OCI-M2 (cell line): ENCODE measurements at regions not wholly inside any gene's neighbourhood (a gene's known extent, or its start where the extent isn't known, plus 50 kb on each side); places are given as distances from the start of the nearest gene placed in this dataset.

Experiments used
- DNase-seq: peaks from one replicate; lab custom pipeline; 2025; ENCODE audit not compliant: unreplicated experiment; lab: John Stamatoyannopoulos, UW

DNA sequence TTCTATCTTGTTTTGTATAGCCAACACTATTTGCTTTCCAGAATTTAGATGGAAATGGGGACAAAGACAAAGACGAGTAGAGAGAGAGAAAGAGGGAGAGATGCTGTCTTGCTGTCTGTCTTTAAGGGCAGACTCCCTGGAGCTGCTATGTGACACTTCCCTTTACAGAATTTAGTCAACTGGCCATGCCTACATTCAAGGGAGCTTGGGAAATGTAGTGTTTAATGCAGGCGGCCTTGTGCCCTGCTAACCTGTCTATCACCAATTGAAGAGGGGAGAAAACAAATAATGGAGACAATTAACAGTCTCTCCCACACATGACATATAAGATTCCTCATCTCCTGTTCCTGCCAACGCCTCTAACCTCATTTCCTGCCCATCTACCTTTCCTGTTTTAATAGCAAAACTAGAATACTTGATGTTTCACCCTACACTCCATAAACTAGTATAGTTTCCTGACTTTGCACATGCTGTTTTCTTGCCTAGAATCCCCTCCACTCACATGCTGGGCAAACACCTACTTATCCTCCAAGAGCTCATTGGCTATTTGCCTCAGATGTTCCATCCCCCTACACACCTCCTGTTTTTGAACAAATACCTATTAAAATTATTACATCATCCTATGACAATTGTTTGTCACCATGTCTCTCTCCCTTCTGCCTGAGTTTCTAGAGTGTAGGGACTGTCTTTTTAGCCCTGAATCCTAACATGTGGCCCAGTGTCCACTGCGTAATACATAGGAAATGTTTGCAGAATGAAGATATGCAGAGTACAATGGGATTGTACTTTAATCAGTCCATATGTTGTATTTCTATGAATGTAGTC, 117.2 kb downstream of the SLC25A24 start:
- no peak for DNase-seq

DNA sequence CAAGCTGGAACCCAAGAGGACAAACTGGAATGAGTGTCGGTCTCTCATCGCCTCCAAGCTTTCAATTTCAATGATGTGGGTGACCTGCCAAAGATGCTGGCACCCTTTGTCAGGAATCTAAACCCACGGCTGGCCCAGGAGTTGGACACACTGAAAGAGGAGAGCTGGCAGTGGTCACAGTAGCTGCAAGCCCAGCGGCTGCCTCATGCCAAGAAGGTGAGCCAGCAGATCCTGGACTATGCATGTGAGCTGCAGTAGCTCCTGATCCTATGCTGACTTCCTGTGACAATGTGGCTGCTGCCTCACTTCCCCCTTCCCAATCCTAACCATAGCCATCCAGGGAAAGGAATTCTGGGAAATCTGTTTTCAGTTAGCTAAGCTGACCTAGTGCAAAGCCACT, 117.0 kb upstream of the VAV3 start:
- no peak for DNase-seq

GRCh38 chr1:108080448-108080847, 115.5 kb upstream of the VAV3 start:
- no peak for DNase-seq

DNA sequence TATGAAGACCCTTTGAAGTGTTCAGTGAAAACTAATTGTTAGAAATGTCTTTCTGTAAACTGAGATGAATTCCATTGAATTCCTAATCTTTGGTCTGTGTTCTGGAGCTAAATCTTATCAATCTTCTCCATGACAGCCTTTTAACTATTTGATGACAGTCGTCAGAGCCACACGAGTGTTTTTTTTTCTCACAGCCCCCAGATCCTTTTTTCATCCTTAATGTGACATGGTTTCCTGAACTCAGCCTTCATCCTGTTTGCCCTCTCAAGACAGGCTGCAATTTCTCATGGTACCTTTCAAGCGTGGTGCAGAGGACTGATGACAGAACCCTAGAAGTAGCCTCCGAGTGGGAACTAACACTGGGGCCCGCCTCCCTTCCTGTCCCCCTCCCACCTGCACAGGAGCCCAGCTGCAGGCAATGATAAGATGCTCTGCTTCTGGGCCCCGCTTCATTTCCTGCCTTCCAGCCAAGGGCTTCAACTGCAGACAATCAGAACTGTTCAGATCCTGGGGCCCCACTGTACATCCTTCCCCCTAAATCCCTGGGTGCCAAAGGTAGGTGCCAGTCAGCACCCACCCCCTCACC, 114.6 kb upstream of the VAV3 start:
- peak; percentile 49 for DNase-seq

- no peak for DNase-seq
Observed at GRCh38 chr1:108077991-108078390, 113.0 kb upstream of the VAV3 start.

DNA sequence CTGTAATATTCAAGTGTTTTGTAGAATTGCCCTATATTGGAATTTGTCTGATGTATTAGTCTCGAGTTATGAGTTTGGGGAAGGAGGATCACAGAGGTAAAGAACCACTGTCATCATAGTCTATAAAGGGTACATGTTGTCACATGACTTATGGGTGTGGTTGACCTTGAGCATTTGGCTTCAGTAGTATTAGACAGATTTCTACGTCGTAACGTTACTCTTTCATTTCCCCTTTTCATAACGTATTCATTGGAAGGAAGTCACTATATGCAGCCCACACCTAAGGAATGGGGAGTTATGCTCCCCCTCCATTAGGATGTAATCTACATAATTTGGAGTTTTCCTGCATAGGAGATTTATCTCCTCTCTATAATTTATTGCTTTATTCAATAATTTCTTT, 110.1 kb upstream of the VAV3 start:
- no peak for DNase-seq

DNA sequence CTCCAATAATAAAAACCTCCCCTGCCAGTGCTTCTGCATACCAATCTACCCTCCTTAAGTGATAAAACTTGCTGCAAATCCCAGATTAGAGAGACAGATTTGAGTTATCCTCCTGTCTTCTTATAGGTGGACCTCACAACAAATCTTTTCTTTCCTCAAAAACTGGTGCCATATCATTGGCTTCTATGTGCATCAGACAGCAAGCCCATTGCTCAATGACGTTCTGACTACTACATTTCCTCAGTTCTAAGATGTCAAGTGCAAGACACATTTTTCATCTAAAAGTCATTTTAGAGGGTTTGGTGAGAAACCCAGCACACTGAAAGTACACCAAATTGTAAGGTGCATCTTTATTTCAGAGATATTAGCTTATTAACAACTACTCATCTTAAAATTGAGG, 107.8 kb upstream of the VAV3 start:
- DNase-seq: no peak

DNA sequence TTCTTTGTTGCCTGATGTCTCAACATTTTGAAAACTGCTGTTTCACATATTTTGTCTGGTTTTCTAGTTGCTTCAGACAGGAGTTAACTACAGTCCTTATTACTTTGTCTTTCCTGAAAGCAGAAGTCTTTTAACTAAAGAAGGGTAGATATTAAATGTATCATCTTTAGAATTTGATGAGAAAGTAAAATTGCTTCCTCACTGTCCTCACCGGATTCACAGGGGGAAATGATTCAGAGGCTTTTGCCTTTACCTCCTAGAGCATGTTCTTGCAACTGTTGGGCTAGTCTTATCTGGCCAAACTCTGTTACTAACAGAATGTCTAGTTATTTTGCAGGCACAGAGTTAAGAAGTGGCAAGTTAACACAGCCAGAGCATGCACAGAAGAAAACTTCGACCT, 107.2 kb upstream of the VAV3 start:
- no peak for DNase-seq

- no peak for DNase-seq
Observed at GRCh38 chr1:108071601-108072000, 106.6 kb upstream of the VAV3 start.

- DNase-seq: no peak
Observed at GRCh38 chr1:108070662-108071061, 105.7 kb upstream of the VAV3 start.

DNA sequence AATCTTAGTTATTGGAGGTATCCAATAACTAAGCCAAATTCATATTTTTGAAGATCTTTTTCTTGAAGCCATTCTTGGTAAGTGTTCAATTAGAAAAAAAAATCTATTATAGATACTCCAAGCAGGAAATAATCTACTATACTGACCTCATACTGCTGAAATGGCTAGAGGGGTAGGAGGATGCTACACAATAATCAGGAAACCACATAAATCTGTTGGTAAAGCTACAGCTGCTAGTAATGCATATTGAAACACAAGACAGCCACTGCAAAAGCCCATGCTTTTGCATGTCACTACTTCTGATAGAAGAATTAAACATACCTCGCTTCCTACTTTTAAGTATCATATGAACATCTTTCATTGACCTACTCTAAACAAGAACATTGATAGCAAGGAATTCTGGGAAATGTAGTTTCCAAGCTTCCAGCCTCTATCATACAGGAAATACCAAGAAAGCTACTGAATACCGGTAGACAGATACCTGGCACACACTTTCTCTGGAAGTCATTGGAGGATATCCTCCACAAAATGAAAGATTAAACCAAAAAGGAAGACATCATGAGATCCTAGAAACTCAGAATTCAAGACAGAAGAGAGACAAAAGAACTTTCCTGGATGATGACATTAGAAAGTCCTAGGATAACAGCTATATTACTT, 103.0 kb upstream of the VAV3 start:
- DNase-seq: no peak

- no peak for DNase-seq
Observed at GRCh38 chr1:108066808-108067207, 101.8 kb upstream of the VAV3 start.

DNA sequence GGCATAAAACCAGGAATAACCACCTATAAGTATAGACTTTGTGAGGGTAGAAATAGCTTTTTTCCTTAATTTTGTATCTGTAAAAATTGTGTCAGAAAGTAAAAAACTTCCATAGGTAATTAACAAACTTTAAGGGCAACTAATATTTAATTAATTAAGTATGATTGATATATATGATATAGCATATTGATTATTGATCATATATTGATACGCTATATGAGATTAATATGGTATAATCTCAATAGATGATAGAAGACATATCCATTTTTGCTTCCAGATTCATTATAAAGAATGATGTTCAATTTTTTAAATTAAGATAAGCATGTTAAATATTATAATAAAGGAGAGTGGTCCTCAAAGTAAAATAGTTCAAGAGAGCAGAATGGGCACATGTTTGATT, 99.3 kb upstream of the VAV3 start:
- no peak for DNase-seq

- no peak for DNase-seq
Observed at GRCh38 chr1:108063703-108064102, 98.7 kb upstream of the VAV3 start.

DNA sequence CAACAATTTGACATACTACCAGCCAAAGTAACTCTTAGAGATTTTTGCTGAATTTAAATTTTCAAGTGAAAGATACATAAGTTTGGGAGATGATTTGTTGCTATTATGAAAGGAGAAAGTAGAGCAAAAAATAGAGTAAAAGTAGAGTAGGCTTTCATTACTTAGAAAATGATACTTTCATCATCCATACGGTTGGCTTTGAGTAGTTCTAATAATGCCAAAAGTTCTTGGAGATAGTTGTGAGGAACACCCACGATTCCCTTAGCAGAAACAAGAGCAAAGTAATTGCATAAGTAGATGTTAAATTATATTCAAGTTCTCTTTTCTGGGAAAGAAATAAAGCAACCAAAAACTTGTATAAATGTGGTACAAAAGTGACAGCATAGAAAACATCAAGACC, 95.0 kb upstream of the VAV3 start:
- DNase-seq: no peak

GRCh38 chr1:108057541-108057940, 92.6 kb upstream of the VAV3 start:
- DNase-seq: no peak

DNA sequence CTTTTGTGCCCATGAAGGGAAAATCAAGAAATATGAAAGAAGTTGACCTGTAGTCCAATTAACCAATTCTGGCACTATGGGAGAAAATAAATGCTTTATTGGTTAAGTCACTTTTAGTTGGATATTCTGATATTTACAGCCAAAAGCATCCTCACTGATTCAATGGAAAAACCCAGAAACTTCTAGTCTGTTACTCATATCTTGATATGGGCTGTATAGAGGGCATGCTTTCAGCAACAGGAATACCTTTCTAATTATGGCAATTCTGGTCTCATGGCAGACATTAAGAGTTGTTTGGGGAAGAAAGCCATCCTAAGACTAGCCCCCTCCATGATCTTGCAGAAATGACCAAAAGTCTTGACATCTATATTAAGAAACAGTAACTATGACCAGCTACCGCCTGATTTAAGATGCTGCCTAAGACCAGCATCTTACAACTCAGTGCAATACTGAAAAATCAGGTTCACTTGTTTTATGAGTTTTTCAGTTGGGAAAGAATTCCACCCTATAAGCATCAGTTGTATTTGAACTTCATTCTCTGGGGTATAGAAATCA, 91.5 kb upstream of the VAV3 start:
- DNase-seq: no peak

DNA sequence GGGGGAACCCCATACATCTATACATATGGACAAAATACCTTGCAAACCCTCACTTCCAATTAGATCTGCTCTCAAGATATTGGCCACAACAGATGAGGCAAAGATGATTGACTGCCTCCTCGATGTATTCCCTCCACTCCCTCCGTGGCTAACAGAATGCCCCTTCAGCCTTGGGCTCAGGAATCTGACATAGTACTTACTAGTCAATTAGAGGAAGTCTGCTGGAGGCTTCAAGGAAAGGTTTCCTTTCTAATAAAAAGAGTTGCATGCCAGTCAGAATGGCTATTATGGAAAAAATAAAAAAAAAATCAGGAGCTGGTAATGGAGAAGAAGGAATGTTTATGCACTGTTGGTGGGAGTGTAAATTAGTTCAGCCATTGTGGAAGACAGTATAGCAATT, 90.4 kb upstream of the VAV3 start:
- DNase-seq: no peak

DNA sequence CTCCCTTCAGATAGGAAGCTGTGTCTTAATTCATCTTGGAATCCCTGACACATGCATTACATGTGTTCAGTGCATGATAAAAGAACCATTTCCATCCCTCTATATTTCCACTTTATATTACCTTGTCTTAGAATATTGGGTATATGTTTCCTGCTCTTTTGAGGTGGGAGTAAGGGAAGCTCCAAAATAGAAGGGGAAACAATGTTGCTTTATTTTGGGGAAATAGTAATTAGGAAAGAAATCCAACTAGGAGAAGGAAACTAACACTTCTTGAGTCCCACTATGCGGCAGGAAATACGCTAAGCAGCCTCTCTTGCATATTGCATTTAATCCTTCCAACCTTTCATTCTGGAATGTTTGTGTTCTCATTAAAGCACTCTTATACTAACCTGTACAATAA, 89.4 kb upstream of the VAV3 start:
- no peak for DNase-seq

DNA sequence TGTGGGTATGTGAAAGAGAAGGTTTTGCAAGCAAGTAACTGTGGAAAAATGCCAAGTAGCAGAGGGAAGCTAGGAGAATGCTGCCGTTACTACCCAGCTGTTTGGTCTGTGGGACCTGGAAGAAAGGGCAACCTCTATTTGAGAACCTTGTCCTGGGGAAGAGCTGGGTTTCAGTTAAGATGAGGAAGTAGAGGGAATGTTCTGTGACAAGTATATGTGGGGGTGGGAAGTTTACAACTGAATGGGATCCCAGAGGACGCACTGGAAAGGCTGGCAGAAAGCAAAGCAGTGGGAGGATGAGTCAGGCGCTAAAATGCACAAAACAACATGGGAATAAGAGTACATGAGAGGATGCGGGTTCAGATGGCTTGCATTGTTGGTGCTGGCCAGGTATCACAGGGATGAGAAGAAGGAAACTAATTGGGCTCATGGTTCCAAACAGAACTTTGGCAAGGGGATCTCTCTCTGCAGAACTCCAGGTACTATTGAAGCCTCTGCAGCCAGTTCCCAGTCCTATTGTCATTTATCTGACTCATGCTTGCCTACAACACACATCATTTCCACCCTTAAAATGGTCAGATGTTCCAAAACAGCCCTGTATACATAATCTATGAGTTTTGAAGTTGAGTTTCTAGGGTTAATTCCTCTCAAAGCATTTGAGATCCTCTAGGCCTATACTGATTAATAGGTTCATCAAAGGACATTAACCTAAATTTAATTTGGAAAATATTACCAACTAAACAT, 88.5 kb upstream of the VAV3 start:
- no peak for DNase-seq

- DNase-seq: no peak
Observed at GRCh38 chr1:108051631-108052377, 86.8 kb upstream of the VAV3 start.
